ENCODE measurements at regions not wholly inside any gene's neighbourhood (a gene's known extent, or its start where the extent isn't known, plus 50 kb on each side); places are given as distances from the start of the nearest gene placed in this dataset.

DNA sequence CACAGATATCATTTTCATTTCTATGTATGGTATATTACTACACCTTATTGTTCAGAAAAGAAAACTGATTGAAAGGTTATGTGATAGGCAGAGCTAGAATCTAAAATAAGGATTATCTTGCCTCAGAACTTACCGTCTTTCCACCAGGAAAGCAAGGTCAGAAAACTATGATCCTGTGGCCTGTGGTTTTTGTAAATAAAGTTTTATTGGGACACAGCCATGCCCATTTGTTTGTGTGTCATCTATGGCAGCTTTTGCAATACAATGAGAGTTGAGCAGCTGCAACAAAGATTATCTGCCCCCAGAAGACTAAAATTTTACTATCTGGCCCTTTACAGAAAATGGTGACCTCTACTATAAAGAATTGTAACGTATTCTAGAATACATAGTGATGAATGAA is 314.7 kb upstream of the SLCO3A1 start:
- TF ChIP-seq, protein P1, sequence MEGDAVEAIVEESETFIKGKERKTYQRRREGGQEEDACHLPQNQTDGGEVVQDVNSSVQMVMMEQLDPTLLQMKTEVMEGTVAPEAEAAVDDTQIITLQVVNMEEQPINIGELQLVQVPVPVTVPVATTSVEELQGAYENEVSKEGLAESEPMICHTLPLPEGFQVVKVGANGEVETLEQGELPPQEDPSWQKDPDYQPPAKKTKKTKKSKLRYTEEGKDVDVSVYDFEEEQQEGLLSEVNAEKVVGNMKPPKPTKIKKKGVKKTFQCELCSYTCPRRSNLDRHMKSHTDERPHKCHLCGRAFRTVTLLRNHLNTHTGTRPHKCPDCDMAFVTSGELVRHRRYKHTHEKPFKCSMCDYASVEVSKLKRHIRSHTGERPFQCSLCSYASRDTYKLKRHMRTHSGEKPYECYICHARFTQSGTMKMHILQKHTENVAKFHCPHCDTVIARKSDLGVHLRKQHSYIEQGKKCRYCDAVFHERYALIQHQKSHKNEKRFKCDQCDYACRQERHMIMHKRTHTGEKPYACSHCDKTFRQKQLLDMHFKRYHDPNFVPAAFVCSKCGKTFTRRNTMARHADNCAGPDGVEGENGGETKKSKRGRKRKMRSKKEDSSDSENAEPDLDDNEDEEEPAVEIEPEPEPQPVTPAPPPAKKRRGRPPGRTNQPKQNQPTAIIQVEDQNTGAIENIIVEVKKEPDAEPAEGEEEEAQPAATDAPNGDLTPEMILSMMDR (optimal IDR thresholded peaks at IDR 0.05 in 1 of 3, IDR thresholded peaks at IDR 0.05 in 1 of 3, conservative IDR thresholded peaks at IDR 0.05 in 1 of 3; ENCODE audit: extremely low read depth in 1 of 3, insufficient read depth in 2 of 3, low read length in 3 of 3) = no peak
- no peak for TF ChIP-seq EZH2 (IDR thresholded peaks at IDR 0.05; ENCODE audit: low read length)

Measured in keratinocyte (primary cell).